ENCODE measurements at regions not wholly inside any gene's neighbourhood (a gene's known extent, or its start where the extent isn't known, plus 50 kb on each side); places are given as distances from the start of the nearest gene placed in this dataset.

- no peak for DNase-seq
- Mint-ChIP-seq H3K9me3 (ENCODE audit: unreplicated experiment) (peaks cover 15% of the 10 kb centered on the region), H3K4me1 (ENCODE audit: low read depth, unreplicated experiment) (peaks cover 2% of the 10 kb centered on the region), H3K27me3 (ENCODE audit: unreplicated experiment) (peaks cover 6% of the 10 kb centered on the region), H3K4me3 (ENCODE audit: unreplicated experiment) (no peak overlapping the region), H3K36me3 (ENCODE audit: unreplicated experiment) (peaks cover 18% of the 10 kb centered on the region), H3K27ac (ENCODE audit: unreplicated experiment) (no peak overlapping the region)
- TF ChIP-seq, protein P1, sequence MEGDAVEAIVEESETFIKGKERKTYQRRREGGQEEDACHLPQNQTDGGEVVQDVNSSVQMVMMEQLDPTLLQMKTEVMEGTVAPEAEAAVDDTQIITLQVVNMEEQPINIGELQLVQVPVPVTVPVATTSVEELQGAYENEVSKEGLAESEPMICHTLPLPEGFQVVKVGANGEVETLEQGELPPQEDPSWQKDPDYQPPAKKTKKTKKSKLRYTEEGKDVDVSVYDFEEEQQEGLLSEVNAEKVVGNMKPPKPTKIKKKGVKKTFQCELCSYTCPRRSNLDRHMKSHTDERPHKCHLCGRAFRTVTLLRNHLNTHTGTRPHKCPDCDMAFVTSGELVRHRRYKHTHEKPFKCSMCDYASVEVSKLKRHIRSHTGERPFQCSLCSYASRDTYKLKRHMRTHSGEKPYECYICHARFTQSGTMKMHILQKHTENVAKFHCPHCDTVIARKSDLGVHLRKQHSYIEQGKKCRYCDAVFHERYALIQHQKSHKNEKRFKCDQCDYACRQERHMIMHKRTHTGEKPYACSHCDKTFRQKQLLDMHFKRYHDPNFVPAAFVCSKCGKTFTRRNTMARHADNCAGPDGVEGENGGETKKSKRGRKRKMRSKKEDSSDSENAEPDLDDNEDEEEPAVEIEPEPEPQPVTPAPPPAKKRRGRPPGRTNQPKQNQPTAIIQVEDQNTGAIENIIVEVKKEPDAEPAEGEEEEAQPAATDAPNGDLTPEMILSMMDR (IDR thresholded peaks at IDR 0.05; ENCODE audit: partially characterized antibody, unreplicated experiment): no peak
Measured at GRCh38 chr16:8110572-8111514, 479.5 kb downstream of the TMEM114 start.

- H3K27ac Mint-ChIP-seq (ENCODE audit: unreplicated experiment): no peak overlapping the region
- no peaks in the 10 kb centered on the region for H3K4me1 Mint-ChIP-seq (ENCODE audit: low read depth, unreplicated experiment)
- peaks cover 22% of the 10 kb centered on the region for H3K36me3 Mint-ChIP-seq (ENCODE audit: unreplicated experiment)
- peaks cover 16% of the 10 kb centered on the region for H3K9me3 Mint-ChIP-seq (ENCODE audit: unreplicated experiment)
- no peak for DNase-seq
- peaks cover 4% of the 10 kb centered on the region for H3K27me3 Mint-ChIP-seq (ENCODE audit: unreplicated experiment)
- no peak overlapping the region for H3K4me3 Mint-ChIP-seq (ENCODE audit: unreplicated experiment)
- TF ChIP-seq, protein P1 (IDR thresholded peaks at IDR 0.05; ENCODE audit: partially characterized antibody, unreplicated experiment): no peak
Measured at GRCh38 chr16:8109510-8110369, 480.6 kb downstream of the TMEM114 start.

DNA sequence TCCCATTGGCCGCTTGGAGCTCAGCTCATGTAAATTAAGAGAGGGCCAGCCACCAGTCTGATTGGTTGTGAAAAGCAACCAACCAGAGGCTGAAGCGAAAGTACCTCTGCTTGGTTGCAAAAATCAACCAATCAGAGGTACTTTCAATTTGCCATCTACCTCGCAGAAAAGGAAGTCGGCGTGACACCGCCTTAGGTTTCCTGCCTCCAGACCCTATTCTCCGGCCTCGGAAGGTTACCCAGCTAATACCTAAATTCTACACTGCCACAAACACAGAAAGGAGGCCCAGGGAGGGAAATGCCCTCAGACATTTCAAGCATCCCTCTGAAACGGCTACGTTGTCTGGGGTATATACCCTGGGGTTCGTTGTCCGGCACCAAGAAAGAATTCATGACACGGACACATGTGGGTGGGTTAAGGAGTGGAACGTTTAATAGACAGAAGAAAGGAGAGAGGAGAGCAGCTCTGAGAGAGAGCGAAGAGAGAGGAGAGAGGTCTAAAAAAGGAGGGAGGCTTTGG lies 481.3 kb downstream of the TMEM114 start:
- H3K27me3 Mint-ChIP-seq (ENCODE audit: unreplicated experiment): peaks cover 4% of the 10 kb centered on the region
- peaks cover 16% of the 10 kb centered on the region for H3K9me3 Mint-ChIP-seq (ENCODE audit: unreplicated experiment)
- no peak overlapping the region for H3K27ac Mint-ChIP-seq (ENCODE audit: unreplicated experiment)
- TF ChIP-seq, protein P1 (IDR thresholded peaks at IDR 0.05; ENCODE audit: partially characterized antibody, unreplicated experiment): no peak
- no peak for DNase-seq
- no peak overlapping the region for H3K4me3 Mint-ChIP-seq (ENCODE audit: unreplicated experiment)
- no peaks in the 10 kb centered on the region for H3K4me1 Mint-ChIP-seq (ENCODE audit: low read depth, unreplicated experiment)
- H3K36me3 Mint-ChIP-seq (ENCODE audit: unreplicated experiment): peaks cover 22% of the 10 kb centered on the region

- Mint-ChIP-seq H3K4me3 (ENCODE audit: unreplicated experiment) (no peak overlapping the region), H3K4me1 (ENCODE audit: low read depth, unreplicated experiment) (no peaks in the 10 kb centered on the region), H3K36me3 (ENCODE audit: unreplicated experiment) (peaks cover 8% of the 10 kb centered on the region), H3K27ac (ENCODE audit: unreplicated experiment) (no peak overlapping the region), H3K27me3 (ENCODE audit: unreplicated experiment) (peaks cover 4% of the 10 kb centered on the region), H3K9me3 (ENCODE audit: unreplicated experiment) (peaks cover 10% of the 10 kb centered on the region)
- TF ChIP-seq, protein P1 (IDR thresholded peaks at IDR 0.05; ENCODE audit: partially characterized antibody, unreplicated experiment): no peak
- DNase-seq: no peak
Measured at GRCh38 chr16:8107296-8107695, 483.0 kb downstream of the TMEM114 start.

All from glutamatergic neuron (in vitro differentiated cells).